NCI-H1048 (cell line): ENCODE measurements at regions not wholly inside any gene's neighbourhood (a gene's known extent, or its start where the extent isn't known, plus 50 kb on each side); places are given as distances from the start of the nearest gene placed in this dataset.
"Not testable (repeated sequence)": the region's sequence is repeated elsewhere in the genome, so short reads cannot be mapped to it uniquely, and the experiment has no call there.

Source experiments
- DNase-seq: peaks from one replicate; lab custom pipeline; 2025; lab: John Stamatoyannopoulos, UW

- no peak for DNase-seq
These were observed 147.1 kb upstream of the MARCKS start for GRCh38 chr6:113709936-113710509.

- DNase-seq, result no peak
These were observed 143.5 kb upstream of the MARCKS start for GRCh38 chr6:113713665-113714064.

- no peak for DNase-seq
These were observed 138.6 kb upstream of the MARCKS start for GRCh38 chr6:113718588-113718987.

GRCh38 chr6:113719064-113719463 lies 138.1 kb upstream of the MARCKS start:
- DNase-seq, result no peak

GRCh38 chr6:113719545-113719944 lies 137.6 kb upstream of the MARCKS start:
- DNase-seq, result no peak

GRCh38 chr6:113723182-113723581 lies 134.0 kb upstream of the MARCKS start:
- DNase-seq, result no peak

GRCh38 chr6:113724927-113725326 lies 132.2 kb upstream of the MARCKS start:
- DNase-seq, result not testable (repeated sequence)

GRCh38 chr6:113731541-113731940 lies 125.6 kb upstream of the MARCKS start:
- DNase-seq, result no peak

GRCh38 chr6:113732384-113732966 lies 124.7 kb upstream of the MARCKS start:
- no peak for DNase-seq

- no peak for DNase-seq
These were observed 123.8 kb upstream of the MARCKS start for GRCh38 chr6:113733381-113733780.

GRCh38 chr6:113734982-113735381 lies 122.2 kb upstream of the MARCKS start:
- DNase-seq, result no peak

GRCh38 chr6:113735491-113735890 lies 121.7 kb upstream of the MARCKS start:
- no peak for DNase-seq

GRCh38 chr6:113736978-113737377 lies 120.2 kb upstream of the MARCKS start:
- DNase-seq, result no peak

GRCh38 chr6:113739041-113739655 lies 118.0 kb upstream of the MARCKS start:
- DNase-seq, result no peak

- DNase-seq, result no peak
These were observed 115.5 kb upstream of the MARCKS start for GRCh38 chr6:113741651-113742050.

- DNase-seq, result no peak
These were observed 114.8 kb upstream of the MARCKS start for GRCh38 chr6:113742342-113742741.

- DNase-seq, result no peak
These were observed 112.3 kb upstream of the MARCKS start for GRCh38 chr6:113744861-113745260.

GRCh38 chr6:113750151-113750855 lies 106.8 kb upstream of the MARCKS start:
- no peak for DNase-seq

GRCh38 chr6:113754291-113754690 lies 102.9 kb upstream of the MARCKS start:
- no peak for DNase-seq

- no peak for DNase-seq
These were observed 101.5 kb upstream of the MARCKS start for GRCh38 chr6:113755449-113756289.

GRCh38 chr6:113756290-113756665 lies 100.9 kb upstream of the MARCKS start:
- DNase-seq, result no peak

GRCh38 chr6:113758214-113758613 lies 98.9 kb upstream of the MARCKS start:
- DNase-seq, result no peak
